SU-DHL-6 (cell line): ENCODE measurements at regions not wholly inside any gene's neighbourhood (a gene's known extent, or its start where the extent isn't known, plus 50 kb on each side); places are given as distances from the start of the nearest gene placed in this dataset.

Source experiments
- EZH2phosphoT487 ChIP-seq: fragments of 200-600 bp; sonication (generic), shearing (Covaris generic); conservative IDR thresholded peaks from 2 replicates; pipeline ENCODE4 v1.6.1; 2018; ENCODE audit warnings: mild to moderate bottlenecking, antibody characterized with exemption, low read length, moderate library complexity, mixed read lengths
- TF ChIP-seq, protein P1 (sequence below): fragments of 200-600 bp; sonication (generic); IDR thresholded peaks from one replicate; pipeline ENCODE4 v1.5.1; 2017; ENCODE audit warnings: antibody characterized with exemption, mild to moderate bottlenecking, low read length, moderate library complexity; ENCODE audit not compliant: insufficient read depth, poor library complexity, severe bottlenecking

GRCh38 chr6:133707456-133707855, 181.5 kb upstream of the TCF21 start:
- TF ChIP-seq, protein P1, sequence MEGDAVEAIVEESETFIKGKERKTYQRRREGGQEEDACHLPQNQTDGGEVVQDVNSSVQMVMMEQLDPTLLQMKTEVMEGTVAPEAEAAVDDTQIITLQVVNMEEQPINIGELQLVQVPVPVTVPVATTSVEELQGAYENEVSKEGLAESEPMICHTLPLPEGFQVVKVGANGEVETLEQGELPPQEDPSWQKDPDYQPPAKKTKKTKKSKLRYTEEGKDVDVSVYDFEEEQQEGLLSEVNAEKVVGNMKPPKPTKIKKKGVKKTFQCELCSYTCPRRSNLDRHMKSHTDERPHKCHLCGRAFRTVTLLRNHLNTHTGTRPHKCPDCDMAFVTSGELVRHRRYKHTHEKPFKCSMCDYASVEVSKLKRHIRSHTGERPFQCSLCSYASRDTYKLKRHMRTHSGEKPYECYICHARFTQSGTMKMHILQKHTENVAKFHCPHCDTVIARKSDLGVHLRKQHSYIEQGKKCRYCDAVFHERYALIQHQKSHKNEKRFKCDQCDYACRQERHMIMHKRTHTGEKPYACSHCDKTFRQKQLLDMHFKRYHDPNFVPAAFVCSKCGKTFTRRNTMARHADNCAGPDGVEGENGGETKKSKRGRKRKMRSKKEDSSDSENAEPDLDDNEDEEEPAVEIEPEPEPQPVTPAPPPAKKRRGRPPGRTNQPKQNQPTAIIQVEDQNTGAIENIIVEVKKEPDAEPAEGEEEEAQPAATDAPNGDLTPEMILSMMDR, result no peak
- TF ChIP-seq EZH2phosphoT487, result no peak
